ENCODE measurements at regions not wholly inside any gene's neighbourhood (a gene's known extent, or its start where the extent isn't known, plus 50 kb on each side); places are given as distances from the start of the nearest gene placed in this dataset.

GRCh38 chr17:33469421-33469820 lies 176.3 kb upstream of the ASIC2 start:
- Histone ChIP-seq H3K27ac (no peak overlapping the region), H3K4me3 (no peak overlapping the region), H3K4me1 (no peaks in the 10 kb centered on the region), H3K27me3 (no peaks in the 10 kb centered on the region), H3K9me3 (no peaks in the 10 kb centered on the region), H3K36me3 (no peaks in the 10 kb centered on the region)
- intact Hi-C loops (cut with DNase I), result no loop called here
- no peak for TF ChIP-seq CTCF (IDR thresholded peaks at IDR 0.05)
- TF ChIP-seq POLR2A (IDR thresholded peaks at IDR 0.05), result no peak
- 64 to 83% methylated on average over 1 of the region's 3 CpGs for WGBS, 2 donors
- DNase-seq, result no peak

GRCh38 chr17:33469911-33470310 lies 176.8 kb upstream of the ASIC2 start:
- Histone ChIP-seq H3K27ac (no peak overlapping the region), H3K36me3 (no peaks in the 10 kb centered on the region), H3K4me3 (no peak overlapping the region), H3K27me3 (no peaks in the 10 kb centered on the region), H3K9me3 (no peaks in the 10 kb centered on the region), H3K4me1 (no peaks in the 10 kb centered on the region)
- intact Hi-C loops (cut with DNase I), result no loop called here
- no peak for DNase-seq
- TF ChIP-seq CTCF (IDR thresholded peaks at IDR 0.05), result no peak
- TF ChIP-seq POLR2A (IDR thresholded peaks at IDR 0.05), result no peak
- WGBS, 2 donors, result 43 to 70% methylated on average over 2 of the region's 2 CpGs

GRCh38 chr17:33473061-33473460 lies 180.0 kb upstream of the ASIC2 start:
- Histone ChIP-seq H3K9me3 (no peaks in the 10 kb centered on the region), H3K27ac (no peak overlapping the region), H3K4me1 (no peaks in the 10 kb centered on the region), H3K4me3 (no peak overlapping the region), H3K36me3 (no peaks in the 10 kb centered on the region), H3K27me3 (peaks cover 0 to 5% (median 0%) of the 10 kb centered on the region in 4 donors)
- WGBS, 2 donors, result 50 to 77% methylated on average over 2 to 3 of the region's 3 CpGs
- TF ChIP-seq CTCF (IDR thresholded peaks at IDR 0.05) (no peak), POLR2A (IDR thresholded peaks at IDR 0.05) (no peak)
- intact Hi-C loops (cut with DNase I), result no loop called here
- no peak for DNase-seq

GRCh38 chr17:33474789-33475188 lies 181.7 kb upstream of the ASIC2 start:
- H3K27ac ChIP-seq, result no peak overlapping the region
- TF ChIP-seq CTCF (IDR thresholded peaks at IDR 0.05), result no peak
- no peak for TF ChIP-seq POLR2A (IDR thresholded peaks at IDR 0.05)
- peaks cover 0 to 5% (median 0%) of the 10 kb centered on the region in 4 donors for H3K27me3 ChIP-seq
- intact Hi-C loops (cut with DNase I), result no loop called here
- no peaks in the 10 kb centered on the region for H3K9me3 ChIP-seq
- H3K36me3 ChIP-seq, result no peaks in the 10 kb centered on the region
- DNase-seq, result no peak
- H3K4me1 ChIP-seq, result no peaks in the 10 kb centered on the region
- WGBS, 2 donors, result 72 to 73% methylated on average over 5 of the region's 5 CpGs
- no peak overlapping the region for H3K4me3 ChIP-seq

GRCh38 chr17:33475594-33475993 lies 182.5 kb upstream of the ASIC2 start:
- Histone ChIP-seq H3K27ac (no peak overlapping the region), H3K4me3 (no peak overlapping the region), H3K36me3 (no peaks in the 10 kb centered on the region), H3K27me3 (peaks cover 0 to 5% (median 0%) of the 10 kb centered on the region in 4 donors), H3K4me1 (no peaks in the 10 kb centered on the region), H3K9me3 (no peaks in the 10 kb centered on the region)
- DNase-seq, result no peak
- intact Hi-C loops (cut with DNase I), result no loop called here
- 64 to 65% methylated on average over 6 to 7 of the region's 7 CpGs for WGBS, 2 donors
- TF ChIP-seq POLR2A (IDR thresholded peaks at IDR 0.05), result no peak
- no peak for TF ChIP-seq CTCF (IDR thresholded peaks at IDR 0.05)

Measured in esophagus squamous epithelium (tissue), 5 donors.